Gastroesophageal sphincter (tissue), 3 donors: ENCODE measurements at regions not wholly inside any gene's neighbourhood (a gene's known extent, or its start where the extent isn't known, plus 50 kb on each side); places are given as distances from the start of the nearest gene placed in this dataset.
A peak's percentile ranks its signal among the peaks of the same experiment; 100 is the strongest.

Experiments used
- POLR2A ChIP-seq, 2 donors: fragments of 450-650 bp; IDR thresholded peaks; one replicate each; pipeline ENCODE4 v1.6.1; 2017; ENCODE audit warnings: antibody characterized with exemption in 2 of 2, mild to moderate bottlenecking in 2 of 2, moderate library complexity in 1 of 2
- TF ChIP-seq, protein P1 (sequence below), 4 experiments: fragments of 200-600 bp in 2 of 4; fragments of 450-650 bp in 2 of 4; sonication (generic) in 1 of 4; IDR thresholded peaks; one replicate each; pipeline ENCODE4 v1.5.1; 2017 to 2019; ENCODE audit warnings: antibody characterized with exemption in 4 of 4, mild to moderate bottlenecking in 2 of 4, moderate library complexity in 2 of 4

DNA sequence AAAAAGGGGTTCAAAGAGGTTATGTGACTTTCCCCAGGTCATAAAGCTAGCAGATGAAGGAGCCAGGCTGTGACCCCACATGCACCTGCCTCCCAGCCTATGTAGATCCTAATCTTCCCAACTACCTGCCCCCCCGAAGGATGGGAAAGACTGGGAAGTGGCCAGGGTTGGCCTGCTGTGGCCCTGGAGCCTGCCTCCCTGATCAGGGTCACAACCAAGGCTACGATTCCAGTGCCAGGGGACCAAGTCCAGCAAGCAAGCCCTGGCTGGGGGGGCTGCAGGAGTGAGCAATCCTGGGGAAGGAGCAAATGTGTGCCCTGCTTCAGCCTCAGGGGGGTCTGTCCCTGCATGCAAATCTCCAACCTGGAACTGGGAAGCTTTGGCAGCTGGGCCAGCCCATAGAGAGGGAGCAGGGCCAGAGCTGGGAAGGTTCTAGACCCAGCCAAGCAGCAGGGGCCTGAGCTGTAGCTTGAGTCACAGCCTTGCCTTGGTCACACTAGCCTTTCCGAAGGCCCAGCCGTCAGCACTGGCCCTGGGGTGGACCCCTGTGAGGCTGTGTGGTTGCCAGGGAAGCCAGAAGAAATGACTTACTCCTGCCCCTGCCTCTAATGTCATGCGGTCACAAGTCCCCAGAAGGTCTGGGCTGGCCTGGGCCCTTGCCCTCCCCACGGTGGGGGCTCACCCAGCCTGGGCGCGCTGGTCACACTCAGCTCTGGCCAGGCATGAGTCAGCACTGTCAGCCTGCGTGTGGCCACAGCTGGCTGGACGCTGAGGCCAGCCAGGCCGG lies 96.4 kb upstream of the ZMIZ1 start:
- TF ChIP-seq, protein P1, sequence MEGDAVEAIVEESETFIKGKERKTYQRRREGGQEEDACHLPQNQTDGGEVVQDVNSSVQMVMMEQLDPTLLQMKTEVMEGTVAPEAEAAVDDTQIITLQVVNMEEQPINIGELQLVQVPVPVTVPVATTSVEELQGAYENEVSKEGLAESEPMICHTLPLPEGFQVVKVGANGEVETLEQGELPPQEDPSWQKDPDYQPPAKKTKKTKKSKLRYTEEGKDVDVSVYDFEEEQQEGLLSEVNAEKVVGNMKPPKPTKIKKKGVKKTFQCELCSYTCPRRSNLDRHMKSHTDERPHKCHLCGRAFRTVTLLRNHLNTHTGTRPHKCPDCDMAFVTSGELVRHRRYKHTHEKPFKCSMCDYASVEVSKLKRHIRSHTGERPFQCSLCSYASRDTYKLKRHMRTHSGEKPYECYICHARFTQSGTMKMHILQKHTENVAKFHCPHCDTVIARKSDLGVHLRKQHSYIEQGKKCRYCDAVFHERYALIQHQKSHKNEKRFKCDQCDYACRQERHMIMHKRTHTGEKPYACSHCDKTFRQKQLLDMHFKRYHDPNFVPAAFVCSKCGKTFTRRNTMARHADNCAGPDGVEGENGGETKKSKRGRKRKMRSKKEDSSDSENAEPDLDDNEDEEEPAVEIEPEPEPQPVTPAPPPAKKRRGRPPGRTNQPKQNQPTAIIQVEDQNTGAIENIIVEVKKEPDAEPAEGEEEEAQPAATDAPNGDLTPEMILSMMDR (IDR thresholded peaks at IDR 0.05) = peak in 1 of 4 experiments; percentile 2
- TF ChIP-seq POLR2A (IDR thresholded peaks at IDR 0.05) = no peak
